H9 (cell line): ENCODE measurements at regions not wholly inside any gene's neighbourhood (a gene's known extent, or its start where the extent isn't known, plus 50 kb on each side); places are given as distances from the start of the nearest gene placed in this dataset.

ENCODE experiments used
- DNase-seq: peaks from one replicate; pipeline ENCODE4 v3.0.0-alpha.2; 2017
- H2AFZ ChIP-seq: one replicate; pipeline ENCODE4 v1.6.1; 2013; ENCODE audit warnings: mild to moderate bottlenecking, low read length, control low read depth, moderate library complexity
- H2AK5ac ChIP-seq: 2 replicates; pipeline ENCODE4 v1.6.1; 2013; ENCODE audit warnings: low read length, control low read depth, mixed read lengths; ENCODE audit not compliant: insufficient read length
- H2BK120ac ChIP-seq: one replicate; pipeline ENCODE4 v1.6.1; 2013; ENCODE audit warnings: low read depth, mild to moderate bottlenecking, low read length, control low read depth, inconsistent platforms; ENCODE audit not compliant: poor library complexity, severe bottlenecking
- H2BK12ac ChIP-seq: 2 replicates; pipeline ENCODE4 v1.6.1; 2013; ENCODE audit warnings: low read length, control low read depth, mixed read lengths, low read depth; ENCODE audit not compliant: insufficient read length
- H2BK15ac ChIP-seq: 2 replicates; pipeline ENCODE4 v1.6.1; 2013; ENCODE audit warnings: low read depth, low read length, control low read depth
- H2BK20ac ChIP-seq: one replicate; pipeline ENCODE4 v1.6.1; 2013; ENCODE audit warnings: low read depth, mild to moderate bottlenecking, low read length, control low read depth, inconsistent platforms; ENCODE audit not compliant: poor library complexity, severe bottlenecking
- H2BK5ac ChIP-seq: 2 replicates; pipeline ENCODE4 v1.6.1; 2013; ENCODE audit warnings: low read length, control low read depth, mixed read lengths; ENCODE audit not compliant: insufficient read length
- H3K14ac ChIP-seq: 2 replicates; pipeline ENCODE4 v1.6.1; 2013; ENCODE audit warnings: low read length, control low read depth; ENCODE audit not compliant: insufficient read depth
- H3K18ac ChIP-seq: 2 replicates; pipeline ENCODE4 v1.6.1; 2013; ENCODE audit warnings: low read depth, mild to moderate bottlenecking, mixed read lengths, low read length, control low read depth; ENCODE audit not compliant: insufficient read length
- H3K23ac ChIP-seq: 2 replicates; pipeline ENCODE4 v1.6.1; 2013; ENCODE audit warnings: low read length, control low read depth, mixed read lengths, low read depth; ENCODE audit not compliant: insufficient read length
- H3K23me2 ChIP-seq: 2 replicates; pipeline ENCODE4 v1.6.1; 2013; ENCODE audit warnings: low read depth, mild to moderate bottlenecking, mixed read lengths, low read length, control low read depth; ENCODE audit not compliant: insufficient read length, poor library complexity, severe bottlenecking
- H3K27ac ChIP-seq: 2 replicates; pipeline ENCODE4 v1.5.1; 2013; ENCODE audit warnings: low read length, control low read depth, mixed read lengths, low read depth; ENCODE audit not compliant: insufficient read length
- H3K27me3 ChIP-seq: 2 replicates; pipeline ENCODE4 v1.6.1; 2013; ENCODE audit warnings: low read length, control low read depth, inconsistent platforms; ENCODE audit not compliant: insufficient read depth
- H3K4ac ChIP-seq: 2 replicates; pipeline ENCODE4 v1.6.1; 2013; ENCODE audit warnings: low read depth, mild to moderate bottlenecking, control low read depth, inconsistent platforms, low read length, moderate library complexity
- H3K4me1 ChIP-seq: 2 replicates; pipeline ENCODE4 v1.6.1; 2013; ENCODE audit warnings: low read length, control low read depth, inconsistent platforms; ENCODE audit not compliant: insufficient read depth
- H3K4me2 ChIP-seq: 2 replicates; pipeline ENCODE4 v1.6.1; 2013; ENCODE audit warnings: low read length, control low read depth, mixed read lengths; ENCODE audit not compliant: insufficient read length, insufficient read depth
- H3K56ac ChIP-seq: 2 replicates; pipeline ENCODE4 v1.6.1; 2013; ENCODE audit warnings: low read depth, mild to moderate bottlenecking, mixed read lengths, low read length, control low read depth; ENCODE audit not compliant: insufficient read length
- H3K79me1 ChIP-seq: 2 replicates; pipeline ENCODE4 v1.6.1; 2013; ENCODE audit warnings: low read depth, mild to moderate bottlenecking, moderate library complexity, low read length, control low read depth, inconsistent platforms; ENCODE audit not compliant: insufficient read depth, poor library complexity, severe bottlenecking
- H3K79me2 ChIP-seq: 2 replicates; pipeline ENCODE4 v1.6.1; 2013; ENCODE audit warnings: low read length, control low read depth, inconsistent platforms; ENCODE audit not compliant: insufficient read depth
- H3K9ac ChIP-seq: 2 replicates; pipeline ENCODE4 v1.6.1; 2013; ENCODE audit warnings: low read length, control low read depth, mixed read lengths; ENCODE audit not compliant: insufficient read length; ENCODE audit errors: extremely low read depth
- H3K9me3 ChIP-seq: one replicate; pipeline ENCODE4 v1.6.1; 2013; ENCODE audit warnings: low read depth, low read length, inconsistent platforms; ENCODE audit not compliant: control insufficient read depth
- H3T11ph ChIP-seq: one replicate; pipeline ENCODE4 v1.6.1; 2013; ENCODE audit warnings: mild to moderate bottlenecking, low read length, control low read depth, inconsistent platforms
- H4K20me1 ChIP-seq: one replicate; pipeline ENCODE4 v1.6.1; 2013; ENCODE audit not compliant: control insufficient read depth, insufficient read length, insufficient read depth
- H4K5ac ChIP-seq: 2 replicates; pipeline ENCODE4 v1.6.1; 2013; ENCODE audit warnings: low read depth, mild to moderate bottlenecking, mixed read lengths, low read length, control low read depth; ENCODE audit not compliant: insufficient read length
- H4K8ac ChIP-seq: replicated peaks from 2 replicates; pipeline ENCODE4 v1.6.1; 2013; ENCODE audit warnings: low read length, control low read depth, mixed read lengths, low read depth; ENCODE audit not compliant: insufficient read length
- H4K91ac ChIP-seq: 2 replicates; pipeline ENCODE4 v1.6.1; 2013; ENCODE audit warnings: low read depth, mild to moderate bottlenecking, moderate library complexity, mixed read lengths, low read length, control low read depth; ENCODE audit not compliant: insufficient read length
- H3K27ac Mint-ChIP-seq, 3 experiments: 2 replicates in 2 of 3; 3 replicates in 1 of 3; pipeline ENCODE4 v1.8.0; 2020 to 2021; ENCODE audit warnings: mixed read lengths in 3 of 3, mild to moderate bottlenecking in 1 of 3, moderate library complexity in 1 of 3
- H3K27me3 Mint-ChIP-seq: 2 replicates; pipeline ENCODE4 v1.8.0; 2021; ENCODE audit warnings: low read depth, mild to moderate bottlenecking, moderate library complexity, mixed read lengths
- H3K36me3 Mint-ChIP-seq, 3 experiments: 2 replicates in 2 of 3; 3 replicates in 1 of 3; pipeline ENCODE4 v1.8.0; 2020 to 2021; ENCODE audit warnings: low read depth in 3 of 3, mixed read lengths in 3 of 3; ENCODE audit not compliant: insufficient read depth in 1 of 3
- H3K4me1 Mint-ChIP-seq, 2 experiments: 2 replicates each; pipeline ENCODE4 v1.8.0; 2020; ENCODE audit warnings: mixed read lengths in 2 of 2
- H3K4me3 Mint-ChIP-seq, 2 experiments: 2 replicates in 1 of 2; 3 replicates in 1 of 2; pipeline ENCODE4 v1.8.0; 2020 to 2021; ENCODE audit warnings: mild to moderate bottlenecking in 2 of 2, mixed read lengths in 2 of 2, moderate library complexity in 1 of 2
- H3K9me3 Mint-ChIP-seq, 2 experiments: 2 replicates in 1 of 2; 3 replicates in 1 of 2; pipeline ENCODE4 v1.8.0; 2020; ENCODE audit warnings: mild to moderate bottlenecking in 2 of 2, mixed read lengths in 2 of 2, moderate library complexity in 1 of 2
- WGBS: extraction: QIAGEN DNeasy Blood & Tissue Kit; methylation state at CpG from one replicate; pipeline ENCODE4 v1.1.7; 2013; ENCODE audit warnings: missing lambda C conversion rate, low lambda C conversion rate, mixed read lengths; ENCODE audit not compliant: insufficient read length; ENCODE audit errors: extremely low coverage; 5-methylcytosine and 5-hydroxymethylcytosine counted together
- TF ChIP-seq, protein P1 (sequence below): fragments of 200-600 bp; sonication (generic); conservative IDR thresholded peaks from 3 replicates; pipeline ENCODE4 v1.8.0; 2021; ENCODE audit warnings: antibody characterized with exemption, mild to moderate bottlenecking

DNA sequence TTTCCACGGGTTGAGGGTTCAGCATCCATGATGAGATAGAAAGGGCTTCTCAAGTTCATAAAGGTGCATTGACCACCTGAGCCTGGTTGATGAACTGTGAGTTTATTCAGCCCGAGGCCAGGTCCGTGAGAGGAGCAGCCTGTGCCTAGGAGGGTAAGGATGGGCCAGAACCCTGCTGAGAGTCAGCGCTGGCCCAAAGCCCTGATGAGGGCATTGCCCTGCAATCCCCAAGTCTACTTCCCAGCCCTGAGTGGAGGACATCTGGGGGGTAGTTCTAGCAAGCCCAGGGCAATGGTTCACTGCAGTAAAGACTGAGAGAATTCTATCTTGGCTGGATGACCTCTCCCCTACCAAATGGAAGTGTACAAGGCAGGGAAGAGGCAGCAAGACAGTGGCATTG is 123.3 kb upstream of the NXT1 start:
- no peak overlapping the region for H3K18ac ChIP-seq
- H2BK20ac ChIP-seq = no peak overlapping the region
- no peak overlapping the region for H4K91ac ChIP-seq
- H3K14ac ChIP-seq = no peak overlapping the region
- no peak overlapping the region for H3K4ac ChIP-seq
- H3K4me1 ChIP-seq = no peaks in the 10 kb centered on the region
- no peak overlapping the region for H3K56ac ChIP-seq
- no peaks in the 10 kb centered on the region for H3K9me3 ChIP-seq
- H2BK5ac ChIP-seq = no peak overlapping the region
- H4K5ac ChIP-seq = no peak overlapping the region
- H3K27me3 ChIP-seq = no peaks in the 10 kb centered on the region
- no peak overlapping the region for H2AK5ac ChIP-seq
- H3K9ac ChIP-seq = no peak overlapping the region
- no peak overlapping the region for H2BK120ac ChIP-seq
- no peaks in the 10 kb centered on the region for H3K79me1 ChIP-seq
- H2AFZ ChIP-seq = no peak overlapping the region
- Mint-ChIP-seq H3K27ac (no peak overlapping the region), H3K27me3 (peaks cover 21% of the 10 kb centered on the region), H3K36me3 (no peaks in the 10 kb centered on the region; a peak in 2 of 7 replicates), H3K4me3 (no peak overlapping the region), H3K9me3 (peaks cover 0 to 2% of the 10 kb centered on the region in 2 experiments; a peak in 2 of 5 replicates), H3K4me1 (no peaks in the 10 kb centered on the region)
- TF ChIP-seq, protein P1, sequence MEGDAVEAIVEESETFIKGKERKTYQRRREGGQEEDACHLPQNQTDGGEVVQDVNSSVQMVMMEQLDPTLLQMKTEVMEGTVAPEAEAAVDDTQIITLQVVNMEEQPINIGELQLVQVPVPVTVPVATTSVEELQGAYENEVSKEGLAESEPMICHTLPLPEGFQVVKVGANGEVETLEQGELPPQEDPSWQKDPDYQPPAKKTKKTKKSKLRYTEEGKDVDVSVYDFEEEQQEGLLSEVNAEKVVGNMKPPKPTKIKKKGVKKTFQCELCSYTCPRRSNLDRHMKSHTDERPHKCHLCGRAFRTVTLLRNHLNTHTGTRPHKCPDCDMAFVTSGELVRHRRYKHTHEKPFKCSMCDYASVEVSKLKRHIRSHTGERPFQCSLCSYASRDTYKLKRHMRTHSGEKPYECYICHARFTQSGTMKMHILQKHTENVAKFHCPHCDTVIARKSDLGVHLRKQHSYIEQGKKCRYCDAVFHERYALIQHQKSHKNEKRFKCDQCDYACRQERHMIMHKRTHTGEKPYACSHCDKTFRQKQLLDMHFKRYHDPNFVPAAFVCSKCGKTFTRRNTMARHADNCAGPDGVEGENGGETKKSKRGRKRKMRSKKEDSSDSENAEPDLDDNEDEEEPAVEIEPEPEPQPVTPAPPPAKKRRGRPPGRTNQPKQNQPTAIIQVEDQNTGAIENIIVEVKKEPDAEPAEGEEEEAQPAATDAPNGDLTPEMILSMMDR = no peak
- no peak overlapping the region for H4K8ac ChIP-seq
- no peak overlapping the region for H2BK12ac ChIP-seq
- H2BK15ac ChIP-seq = no peak overlapping the region
- H3K79me2 ChIP-seq = no peaks in the 10 kb centered on the region
- no peak overlapping the region for H3K23ac ChIP-seq
- no peaks in the 10 kb centered on the region for H4K20me1 ChIP-seq
- H3K4me2 ChIP-seq = no peak overlapping the region
- H3K27ac ChIP-seq = no peak overlapping the region
- H3K23me2 ChIP-seq = no peaks in the 10 kb centered on the region
- DNase-seq = no peak
- no peak overlapping the region for H3T11ph ChIP-seq
- WGBS = no CpG with 5 or more reads among the region's 4 CpGs
